Astrocyte (in vitro differentiated cells and primary cell): ENCODE measurements at regions not wholly inside any gene's neighbourhood (a gene's known extent, or its start where the extent isn't known, plus 50 kb on each side); places are given as distances from the start of the nearest gene placed in this dataset.

Source experiments
- DNase-seq: peaks from one replicate; pipeline ENCODE4 v3.0.0-alpha.2; 2010; ENCODE audit warnings: low read depth
- FAIRE-seq: peaks from 2 replicates; lab custom pipeline; 2011; peaks lifted over from hg19 to GRCh38; lab: Jason Lieb, UNC
- H2AFZ ChIP-seq: 2 replicates; pipeline ENCODE4 v1.6.0; 2012; ENCODE audit warnings: low read depth, low read length, inconsistent platforms
- H3K27ac ChIP-seq: 2 replicates; pipeline ENCODE4 v1.5.1; 2011; ENCODE audit warnings: low read depth, low read length, inconsistent platforms
- H3K27me3 ChIP-seq: 2 replicates; pipeline ENCODE4 v1.6.0; 2011; ENCODE audit warnings: low read length, inconsistent platforms; ENCODE audit not compliant: insufficient read depth
- H3K36me3 ChIP-seq: 2 replicates; pipeline ENCODE4 v1.5.1; 2011; ENCODE audit warnings: low read length, inconsistent platforms; ENCODE audit not compliant: insufficient read depth
- H3K4me1 ChIP-seq: 2 replicates; pipeline ENCODE4 v1.5.1; 2011; ENCODE audit warnings: low read length, inconsistent platforms; ENCODE audit not compliant: insufficient read depth
- H3K4me2 ChIP-seq: 2 replicates; pipeline ENCODE4 v1.6.0; 2012; ENCODE audit warnings: low read length, inconsistent platforms
- H3K4me3 ChIP-seq: 2 replicates; pipeline ENCODE4 v1.5.1; 2011; ENCODE audit warnings: low read depth, mild to moderate bottlenecking, low read length, inconsistent platforms; ENCODE audit not compliant: insufficient read depth
- H3K79me2 ChIP-seq: 2 replicates; pipeline ENCODE4 v1.6.0; 2012; ENCODE audit warnings: mild to moderate bottlenecking, low read length, inconsistent platforms; ENCODE audit not compliant: insufficient read depth
- H3K9ac ChIP-seq: 2 replicates; pipeline ENCODE4 v1.6.0; 2012; ENCODE audit warnings: mild to moderate bottlenecking, low read length, inconsistent platforms
- H3K9me3 ChIP-seq: 2 replicates; pipeline ENCODE4 v1.5.1; 2012; ENCODE audit warnings: low read depth, mild to moderate bottlenecking, low read length, inconsistent platforms; ENCODE audit not compliant: insufficient read depth
- H4K20me1 ChIP-seq: 2 replicates; pipeline ENCODE4 v1.6.0; 2012; ENCODE audit warnings: low read length, inconsistent platforms; ENCODE audit not compliant: insufficient read depth
- H3K27ac Mint-ChIP-seq: one replicate; pipeline ENCODE4 v1.8.0; 2021; ENCODE audit warnings: mild to moderate bottlenecking, mixed read lengths; ENCODE audit not compliant: unreplicated experiment
- H3K27me3 Mint-ChIP-seq: one replicate; pipeline ENCODE4 v1.8.0; 2021; ENCODE audit warnings: low read depth, mixed read lengths; ENCODE audit not compliant: unreplicated experiment
- H3K36me3 Mint-ChIP-seq: one replicate; pipeline ENCODE4 v1.8.0; 2021; ENCODE audit warnings: low read depth, mixed read lengths; ENCODE audit not compliant: unreplicated experiment
- H3K4me1 Mint-ChIP-seq: one replicate; pipeline ENCODE4 v1.8.0; 2021; ENCODE audit warnings: low read depth, mixed read lengths; ENCODE audit not compliant: unreplicated experiment
- H3K4me3 Mint-ChIP-seq: one replicate; pipeline ENCODE4 v1.8.0; 2021; ENCODE audit warnings: mild to moderate bottlenecking, moderate library complexity, mixed read lengths; ENCODE audit not compliant: unreplicated experiment
- H3K9me3 Mint-ChIP-seq: one replicate; pipeline ENCODE4 v1.8.0; 2021; ENCODE audit warnings: mild to moderate bottlenecking, mixed read lengths; ENCODE audit not compliant: unreplicated experiment
- EZH2 ChIP-seq: IDR thresholded peaks from 2 replicates; pipeline ENCODE4 v1.6.1; 2012; ENCODE audit warnings: mild to moderate bottlenecking, low read length, inconsistent platforms; ENCODE audit not compliant: insufficient read depth
- TF ChIP-seq, protein P1 (sequence below): IDR thresholded peaks from 2 replicates; pipeline ENCODE4 v1.5.1; 2011; ENCODE audit warnings: low read depth, mild to moderate bottlenecking, inconsistent platforms, low read length, moderate library complexity; ENCODE audit not compliant: insufficient read depth

DNA sequence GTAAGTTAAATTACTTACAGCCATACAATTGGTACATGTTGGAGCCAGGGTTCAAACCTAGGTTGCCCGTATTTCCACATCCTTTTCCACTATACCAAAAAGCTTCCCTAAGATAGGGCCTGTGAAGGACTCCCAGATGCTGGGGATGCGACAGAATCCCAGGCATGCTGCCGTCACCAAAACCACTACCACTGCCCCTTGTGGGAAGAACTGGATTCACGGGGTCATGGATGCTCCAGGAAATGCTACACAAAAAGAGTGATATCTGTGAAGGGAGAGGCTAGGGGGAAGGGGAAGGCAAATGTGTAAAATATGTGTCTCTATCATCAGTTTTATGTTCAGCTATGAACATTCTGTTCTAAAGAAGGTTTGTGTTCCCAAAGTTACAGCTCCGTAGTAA, 133.9 kb upstream of the IVNS1ABP start:
- Histone ChIP-seq H3K9ac (no peak overlapping the region), H3K36me3 (no peaks in the 10 kb centered on the region), H3K4me3 (no peak overlapping the region), H3K27me3 (no peaks in the 10 kb centered on the region), H3K79me2 (no peaks in the 10 kb centered on the region), H3K4me2 (no peak overlapping the region), H4K20me1 (no peaks in the 10 kb centered on the region), H3K9me3 (no peaks in the 10 kb centered on the region), H3K4me1 (no peaks in the 10 kb centered on the region), H2AFZ (no peak overlapping the region), H3K27ac (no peak overlapping the region)
- no peak overlapping the region for H3K27ac Mint-ChIP-seq
- TF ChIP-seq EZH2: no peak
- TF ChIP-seq, protein P1, sequence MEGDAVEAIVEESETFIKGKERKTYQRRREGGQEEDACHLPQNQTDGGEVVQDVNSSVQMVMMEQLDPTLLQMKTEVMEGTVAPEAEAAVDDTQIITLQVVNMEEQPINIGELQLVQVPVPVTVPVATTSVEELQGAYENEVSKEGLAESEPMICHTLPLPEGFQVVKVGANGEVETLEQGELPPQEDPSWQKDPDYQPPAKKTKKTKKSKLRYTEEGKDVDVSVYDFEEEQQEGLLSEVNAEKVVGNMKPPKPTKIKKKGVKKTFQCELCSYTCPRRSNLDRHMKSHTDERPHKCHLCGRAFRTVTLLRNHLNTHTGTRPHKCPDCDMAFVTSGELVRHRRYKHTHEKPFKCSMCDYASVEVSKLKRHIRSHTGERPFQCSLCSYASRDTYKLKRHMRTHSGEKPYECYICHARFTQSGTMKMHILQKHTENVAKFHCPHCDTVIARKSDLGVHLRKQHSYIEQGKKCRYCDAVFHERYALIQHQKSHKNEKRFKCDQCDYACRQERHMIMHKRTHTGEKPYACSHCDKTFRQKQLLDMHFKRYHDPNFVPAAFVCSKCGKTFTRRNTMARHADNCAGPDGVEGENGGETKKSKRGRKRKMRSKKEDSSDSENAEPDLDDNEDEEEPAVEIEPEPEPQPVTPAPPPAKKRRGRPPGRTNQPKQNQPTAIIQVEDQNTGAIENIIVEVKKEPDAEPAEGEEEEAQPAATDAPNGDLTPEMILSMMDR: no peak
- H3K9me3 Mint-ChIP-seq: peaks cover 1% of the 10 kb centered on the region
- FAIRE-seq (no peak), DNase-seq (no peak)
- peaks cover 2% of the 10 kb centered on the region for H3K27me3 Mint-ChIP-seq
- H3K4me1 Mint-ChIP-seq: no peaks in the 10 kb centered on the region
- no peak overlapping the region for H3K4me3 Mint-ChIP-seq
- no peaks in the 10 kb centered on the region for H3K36me3 Mint-ChIP-seq

DNA sequence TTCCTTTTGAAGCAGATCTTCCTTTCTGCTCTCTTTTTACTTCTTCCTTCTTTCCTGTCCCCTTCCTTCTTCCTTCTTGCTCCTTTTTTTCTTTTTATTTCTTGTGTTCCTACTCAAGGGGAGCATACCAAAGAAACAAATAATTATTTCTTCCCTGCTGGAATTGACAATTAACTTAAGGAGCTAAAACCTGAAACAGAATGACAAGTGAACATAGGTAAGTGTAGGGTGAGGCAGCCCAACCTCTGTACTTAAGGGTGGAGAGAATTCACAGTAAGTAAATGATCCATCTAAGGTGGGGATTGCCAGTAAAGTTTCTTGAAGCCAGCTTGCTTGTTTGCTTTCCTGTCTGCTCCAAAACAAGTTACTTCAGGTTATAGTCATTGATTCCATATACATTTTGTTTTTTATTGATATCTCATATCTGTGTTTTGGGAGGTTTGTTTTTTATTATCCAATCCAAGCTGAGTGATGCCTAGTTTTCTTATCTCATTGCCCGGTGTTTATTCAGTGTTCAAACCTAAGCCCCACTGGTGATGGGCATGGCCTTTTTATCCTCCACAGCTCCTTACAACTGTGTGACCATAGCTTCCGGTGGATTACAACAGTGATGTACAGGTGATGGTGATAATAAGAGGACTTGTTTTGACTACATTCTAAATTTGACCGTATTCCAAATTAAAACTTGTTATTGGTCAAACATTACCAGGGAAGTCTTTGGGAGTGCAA, 133.2 kb upstream of the IVNS1ABP start:
- DNase-seq (no peak), FAIRE-seq (no peak)
- Mint-ChIP-seq H3K36me3 (no peaks in the 10 kb centered on the region), H3K4me3 (no peak overlapping the region), H3K4me1 (no peaks in the 10 kb centered on the region), H3K9me3 (peaks cover 1% of the 10 kb centered on the region), H3K27ac (no peak overlapping the region), H3K27me3 (peaks cover 2% of the 10 kb centered on the region)
- no peak overlapping the region for H3K9ac ChIP-seq
- no peaks in the 10 kb centered on the region for H3K36me3 ChIP-seq
- no peaks in the 10 kb centered on the region for H3K4me1 ChIP-seq
- no peak overlapping the region for H3K27ac ChIP-seq
- no peaks in the 10 kb centered on the region for H3K9me3 ChIP-seq
- no peak overlapping the region for H3K4me3 ChIP-seq
- H3K4me2 ChIP-seq: no peak overlapping the region
- H3K79me2 ChIP-seq: no peaks in the 10 kb centered on the region
- no peaks in the 10 kb centered on the region for H3K27me3 ChIP-seq
- TF ChIP-seq, protein P1: no peak
- no peak for TF ChIP-seq EZH2
- H4K20me1 ChIP-seq: no peaks in the 10 kb centered on the region
- H2AFZ ChIP-seq: no peak overlapping the region

DNA sequence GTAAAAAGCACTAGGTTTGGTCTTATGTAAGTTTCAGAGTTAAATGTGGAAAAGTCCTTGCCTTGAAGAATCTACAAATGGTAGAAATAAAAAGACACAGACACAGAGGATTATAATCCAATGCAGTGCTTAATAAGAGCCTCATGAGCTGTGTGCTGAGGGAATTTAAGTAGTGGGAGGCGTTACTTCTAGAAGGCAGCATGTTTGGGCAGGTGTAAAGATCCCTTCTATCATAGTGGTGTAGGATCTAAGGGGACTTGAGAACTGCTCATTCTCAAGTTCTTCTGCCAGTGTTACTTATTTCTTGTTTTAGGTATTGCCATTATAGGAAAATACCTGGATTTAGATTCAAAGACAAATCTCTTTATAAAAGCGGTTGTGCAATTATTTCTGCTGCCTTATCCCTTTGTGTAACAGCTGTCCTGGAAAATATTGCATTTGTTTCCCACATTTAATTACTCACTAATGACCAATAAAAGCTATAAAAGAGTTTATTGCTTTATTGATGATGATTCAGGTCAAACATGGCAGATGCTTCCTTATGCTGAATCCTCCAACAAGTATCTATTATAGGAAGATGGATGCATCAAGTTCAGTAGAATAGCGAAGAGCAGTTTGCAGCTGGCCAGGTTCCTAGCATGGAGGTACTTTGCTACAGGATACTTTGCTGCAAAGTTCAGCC, 132.5 kb upstream of the IVNS1ABP start:
- no peak for DNase-seq
- no peaks in the 10 kb centered on the region for H4K20me1 ChIP-seq
- no peaks in the 10 kb centered on the region for H3K4me1 ChIP-seq
- no peak overlapping the region for H3K4me3 ChIP-seq
- no peaks in the 10 kb centered on the region for H3K9me3 ChIP-seq
- no peak overlapping the region for H2AFZ ChIP-seq
- Mint-ChIP-seq H3K36me3 (no peaks in the 10 kb centered on the region), H3K9me3 (peaks cover 1% of the 10 kb centered on the region), H3K27ac (no peak overlapping the region), H3K27me3 (peaks cover 2% of the 10 kb centered on the region), H3K4me3 (no peak overlapping the region), H3K4me1 (no peaks in the 10 kb centered on the region)
- H3K27me3 ChIP-seq: no peaks in the 10 kb centered on the region
- H3K27ac ChIP-seq: no peak overlapping the region
- no peak for FAIRE-seq
- H3K36me3 ChIP-seq: no peaks in the 10 kb centered on the region
- H3K9ac ChIP-seq: no peak overlapping the region
- TF ChIP-seq, protein P1: no peak
- TF ChIP-seq EZH2: no peak
- no peak overlapping the region for H3K4me2 ChIP-seq
- H3K79me2 ChIP-seq: no peaks in the 10 kb centered on the region
